ES-I3 (cell line): ENCODE measurements at regions not wholly inside any gene's neighbourhood (a gene's known extent, or its start where the extent isn't known, plus 50 kb on each side); places are given as distances from the start of the nearest gene placed in this dataset.

Experiments used
- H3K36me3 ChIP-seq: 2 replicates; pipeline ENCODE4 v1.6.1; 2013; ENCODE audit warnings: mild to moderate bottlenecking, low read length, control low read depth, moderate library complexity; ENCODE audit not compliant: insufficient read depth
- H3K4me1 ChIP-seq: 2 replicates; pipeline ENCODE4 v1.6.1; 2013; ENCODE audit warnings: mild to moderate bottlenecking, control low read depth, low read length; ENCODE audit not compliant: insufficient read depth
- H3K9ac ChIP-seq: 2 replicates; pipeline ENCODE4 v1.6.1; 2013; ENCODE audit warnings: low read depth, mild to moderate bottlenecking, low read length, moderate library complexity
- H3K9me3 ChIP-seq: 2 replicates; pipeline ENCODE4 v1.6.1; 2013; ENCODE audit warnings: mild to moderate bottlenecking, low read length, moderate library complexity; ENCODE audit not compliant: control insufficient read depth, insufficient read depth

GRCh38 chr4:17367201-17367600 lies 144.7 kb downstream of the QDPR start:
- H3K9me3 ChIP-seq, result no peaks in the 10 kb centered on the region

GRCh38 chr4:17366496-17366895 lies 145.4 kb downstream of the QDPR start:
- H3K4me1 ChIP-seq, result no peaks in the 10 kb centered on the region
- H3K36me3 ChIP-seq, result no peaks in the 10 kb centered on the region
- H3K9me3 ChIP-seq, result no peaks in the 10 kb centered on the region

More at GRCh38 chr4:17367201-17367600, 144.7 kb downstream of the QDPR start:
- Histone ChIP-seq H3K36me3 (no peaks in the 10 kb centered on the region), H3K9ac (no peak overlapping the region), H3K4me1 (no peaks in the 10 kb centered on the region)

GRCh38 chr4:17362430-17362829 lies 149.5 kb downstream of the QDPR start:
- H3K36me3 ChIP-seq, result no peaks in the 10 kb centered on the region
- H3K4me1 ChIP-seq, result no peaks in the 10 kb centered on the region
- no peak overlapping the region for H3K9ac ChIP-seq

More at GRCh38 chr4:17366496-17366895, 145.4 kb downstream of the QDPR start:
- no peak overlapping the region for H3K9ac ChIP-seq

DNA sequence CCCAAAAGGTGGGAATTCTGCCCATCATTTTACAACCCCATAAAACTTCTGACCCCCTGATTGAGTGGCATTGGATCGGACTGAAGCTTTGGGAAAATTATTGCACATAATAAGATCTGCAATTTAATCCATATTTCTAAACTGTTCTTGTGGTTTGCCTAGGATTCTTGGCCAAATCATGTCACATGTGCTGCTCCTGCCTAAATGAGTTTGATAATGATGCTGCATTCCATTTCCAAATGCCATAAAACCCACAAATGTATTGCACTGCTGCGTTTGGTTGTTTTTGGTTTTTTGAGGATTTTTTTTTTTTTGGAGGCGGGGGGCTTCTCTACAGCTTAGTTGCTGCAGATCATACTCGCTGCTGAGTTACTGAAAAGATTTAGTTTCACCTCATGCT lies 153.6 kb downstream of the QDPR start:
- H3K36me3 ChIP-seq, result no peaks in the 10 kb centered on the region
- H3K4me1 ChIP-seq, result no peaks in the 10 kb centered on the region
- no peaks in the 10 kb centered on the region; the same call in 1 of the 2 replicates for H3K9me3 ChIP-seq
- no peak overlapping the region for H3K9ac ChIP-seq

More at GRCh38 chr4:17362430-17362829, 149.5 kb downstream of the QDPR start:
- H3K9me3 ChIP-seq, result no peaks in the 10 kb centered on the region

- no peak overlapping the region for H3K9ac ChIP-seq
- no peaks in the 10 kb centered on the region for H3K4me1 ChIP-seq
- H3K36me3 ChIP-seq, result no peaks in the 10 kb centered on the region
- no peaks in the 10 kb centered on the region; the same call in 1 of the 2 replicates for H3K9me3 ChIP-seq
Observed at GRCh38 chr4:17356926-17357325, 155.0 kb downstream of the QDPR start.

DNA sequence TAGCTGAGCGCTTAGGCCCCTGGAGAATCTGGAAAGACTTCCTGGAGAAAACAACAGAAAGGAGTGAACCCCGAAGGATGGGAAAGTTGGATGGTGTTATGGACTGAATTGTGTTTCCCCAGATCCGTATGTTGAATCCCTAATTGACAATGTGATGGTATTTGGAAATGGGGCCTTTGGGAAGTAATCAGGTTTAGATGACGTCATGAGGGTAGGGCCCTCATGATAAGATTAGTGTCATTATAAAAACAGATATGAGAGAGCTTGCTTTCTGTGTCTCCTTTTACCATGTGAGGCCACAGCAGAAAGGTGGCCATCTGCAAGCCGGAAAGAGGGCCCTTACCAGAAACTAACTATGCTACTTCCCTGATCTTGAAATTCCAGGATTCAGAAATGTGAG lies 159.5 kb downstream of the QDPR start:
- Histone ChIP-seq H3K36me3 (no peaks in the 10 kb centered on the region), H3K9ac (no peak overlapping the region), H3K9me3 (no peaks in the 10 kb centered on the region; the same call in 1 of the 2 replicates), H3K4me1 (no peaks in the 10 kb centered on the region)

GRCh38 chr4:17347445-17347844 lies 164.4 kb downstream of the QDPR start:
- Histone ChIP-seq H3K36me3 (no peaks in the 10 kb centered on the region), H3K9ac (no peak overlapping the region), H3K9me3 (no peaks in the 10 kb centered on the region), H3K4me1 (peaks cover 6% of the 10 kb centered on the region; the same call in 1 of the 2 replicates)

DNA sequence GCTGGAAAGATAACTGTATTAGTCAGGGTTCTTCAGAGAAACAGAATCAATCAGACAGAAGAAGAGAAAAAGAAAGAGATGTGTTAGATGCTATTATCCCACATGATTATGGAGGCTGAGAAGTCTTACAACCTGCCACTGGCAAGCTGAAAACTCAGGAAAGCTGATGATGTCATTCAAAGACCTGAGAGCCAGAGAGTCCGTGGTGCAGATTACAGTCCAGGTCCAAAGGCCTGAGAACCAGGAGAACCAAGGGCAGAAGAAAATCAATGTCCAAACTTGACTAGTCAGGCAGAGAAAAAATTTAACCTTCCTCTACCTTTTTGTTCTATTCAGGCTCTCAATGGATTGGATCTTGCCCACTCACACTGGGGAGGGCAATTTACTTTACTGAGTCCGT lies 172.5 kb downstream of the QDPR start:
- no peaks in the 10 kb centered on the region for H3K9me3 ChIP-seq
- no peaks in the 10 kb centered on the region for H3K36me3 ChIP-seq
- H3K9ac ChIP-seq, result no peak overlapping the region
- no peaks in the 10 kb centered on the region; the same call in 1 of the 2 replicates for H3K4me1 ChIP-seq

DNA sequence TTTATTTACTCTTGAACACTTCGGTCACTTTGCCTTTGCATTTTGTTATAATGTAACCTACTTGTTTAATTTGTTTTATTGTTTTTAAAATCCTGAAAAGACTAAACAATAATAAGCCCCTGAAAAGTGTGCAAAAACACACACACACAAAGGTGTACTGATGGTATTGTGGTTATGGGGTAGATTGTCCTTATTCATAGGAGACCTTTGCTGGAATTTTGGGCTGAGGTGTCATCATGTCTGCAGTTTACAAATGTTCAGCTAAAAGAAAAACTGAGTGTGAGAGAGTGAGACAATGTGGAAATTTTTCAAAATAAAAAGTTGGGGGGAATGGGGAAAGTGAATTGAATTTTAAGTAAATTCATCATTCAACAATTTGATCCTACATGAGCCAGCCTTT lies 174.9 kb downstream of the QDPR start:
- no peaks in the 10 kb centered on the region for H3K36me3 ChIP-seq
- no peaks in the 10 kb centered on the region; the same call in 1 of the 2 replicates for H3K4me1 ChIP-seq
- H3K9ac ChIP-seq, result no peak overlapping the region
- no peaks in the 10 kb centered on the region for H3K9me3 ChIP-seq

- Histone ChIP-seq H3K9me3 (no peaks in the 10 kb centered on the region), H3K9ac (no peak overlapping the region), H3K4me1 (no peaks in the 10 kb centered on the region; the same call in 1 of the 2 replicates), H3K36me3 (no peaks in the 10 kb centered on the region)
Observed at GRCh38 chr4:17336524-17336961, 175.3 kb downstream of the QDPR start.

DNA sequence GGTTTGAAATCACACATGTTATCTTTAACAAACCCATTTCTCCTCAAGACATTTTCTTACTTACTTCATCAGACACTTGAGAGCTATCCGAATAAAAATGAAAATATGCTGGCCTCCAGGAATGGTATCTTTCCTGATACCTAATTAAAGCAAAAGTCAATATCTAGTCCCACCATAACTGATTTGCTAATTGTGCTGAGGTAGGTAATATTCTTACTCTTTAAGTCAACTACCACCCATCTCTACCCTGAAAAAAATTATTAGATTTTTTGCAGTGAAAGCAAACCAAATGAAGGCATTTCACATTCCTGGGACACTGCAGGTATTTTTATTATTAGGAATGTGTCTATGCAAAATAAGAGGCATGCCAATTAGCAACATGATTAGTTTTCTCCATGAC lies 175.8 kb downstream of the QDPR start:
- no peaks in the 10 kb centered on the region for H3K9me3 ChIP-seq
- H3K4me1 ChIP-seq, result no peaks in the 10 kb centered on the region; the same call in 1 of the 2 replicates
- H3K36me3 ChIP-seq, result no peaks in the 10 kb centered on the region
- no peak overlapping the region for H3K9ac ChIP-seq

DNA sequence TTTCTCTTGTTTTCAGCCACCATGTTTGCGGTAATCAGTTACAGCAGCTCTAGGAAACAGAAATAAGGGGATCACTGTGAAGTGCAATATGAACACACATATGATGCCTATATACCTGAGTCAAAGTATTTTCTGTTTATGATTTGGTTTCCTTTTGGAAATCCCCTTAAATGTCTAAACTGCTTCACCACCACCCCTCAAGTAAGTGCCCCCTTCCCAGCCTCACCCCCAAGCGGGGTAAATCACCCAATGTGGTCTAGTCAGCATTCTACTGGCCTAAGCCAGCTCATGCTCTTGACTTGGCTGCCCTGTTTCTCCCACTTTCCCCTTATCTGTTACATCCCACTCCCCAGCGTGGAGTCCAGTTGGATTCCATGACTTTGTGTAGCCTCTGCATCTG lies 176.5 kb downstream of the QDPR start:
- Histone ChIP-seq H3K36me3 (no peaks in the 10 kb centered on the region), H3K9me3 (no peaks in the 10 kb centered on the region), H3K4me1 (no peaks in the 10 kb centered on the region; the same call in 1 of the 2 replicates)

DNA sequence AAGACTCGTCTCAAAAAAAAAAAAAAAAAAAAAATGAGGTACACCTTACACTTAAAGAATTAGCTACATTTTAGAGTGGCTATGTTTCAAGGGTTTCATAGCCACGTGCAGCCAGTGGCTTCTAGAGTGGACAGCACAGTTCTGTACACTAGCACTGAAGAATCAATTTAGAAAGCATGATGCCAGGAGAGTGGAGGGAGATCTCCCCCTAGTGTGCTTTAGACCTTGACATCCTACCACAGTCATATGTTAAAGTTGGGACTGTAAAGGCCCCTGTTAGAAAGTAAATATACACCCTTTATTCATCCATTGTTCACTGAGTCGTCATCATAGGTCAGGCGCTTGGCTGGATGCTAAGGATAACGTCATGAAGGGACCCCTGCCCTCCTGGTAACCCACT lies 179.4 kb downstream of the QDPR start:
- Histone ChIP-seq H3K9ac (no peak overlapping the region), H3K9me3 (no peaks in the 10 kb centered on the region), H3K36me3 (no peaks in the 10 kb centered on the region), H3K4me1 (peaks cover 9% of the 10 kb centered on the region)

More for the DNA sequence above, 176.5 kb downstream of the QDPR start:
- no peak overlapping the region for H3K9ac ChIP-seq

GRCh38 chr4:17329046-17329445 lies 182.8 kb downstream of the QDPR start:
- H3K4me1 ChIP-seq, result peaks cover 9% of the 10 kb centered on the region
- H3K9ac ChIP-seq, result no peak overlapping the region; the same call in 1 of the 2 replicates
- H3K9me3 ChIP-seq, result no peaks in the 10 kb centered on the region
- H3K36me3 ChIP-seq, result no peaks in the 10 kb centered on the region

GRCh38 chr4:17328141-17328815 lies 183.6 kb downstream of the QDPR start:
- Histone ChIP-seq H3K9ac (no peak overlapping the region), H3K9me3 (no peaks in the 10 kb centered on the region), H3K4me1 (peaks cover 9% of the 10 kb centered on the region), H3K36me3 (no peaks in the 10 kb centered on the region)
